LNCAP (cell line): ENCODE measurements at regions not wholly inside any gene's neighbourhood (a gene's known extent, or its start where the extent isn't known, plus 50 kb on each side); places are given as distances from the start of the nearest gene placed in this dataset.
A peak's percentile ranks its signal among the peaks of the same experiment; 100 is the strongest.

Experiments
- CTCF ChIP-seq: fragments of 450-650 bp; IDR thresholded peaks from 2 replicates; pipeline ENCODE4 v1.5.1; 2017; ENCODE audit warnings: mild to moderate bottlenecking

- TF ChIP-seq CTCF, result no peak
Measured at GRCh38 chr4:31660916-31661315, 940.7 kb downstream of the PCDH7 start.

GRCh38 chr4:31662951-31663350 lies 942.8 kb downstream of the PCDH7 start:
- no peak for TF ChIP-seq CTCF

GRCh38 chr4:31667686-31668085 lies 947.5 kb downstream of the PCDH7 start:
- TF ChIP-seq CTCF, result no peak

GRCh38 chr4:31674313-31674947 lies 954.3 kb downstream of the PCDH7 start:
- TF ChIP-seq CTCF, result peak; percentile 60

GRCh38 chr4:31678356-31678755 lies 958.2 kb downstream of the PCDH7 start:
- no peak for TF ChIP-seq CTCF

GRCh38 chr4:31682796-31683195 lies 962.6 kb downstream of the PCDH7 start:
- no peak for TF ChIP-seq CTCF

- TF ChIP-seq CTCF, result no peak
Measured at GRCh38 chr4:31687717-31688342, 967.7 kb downstream of the PCDH7 start.
